ENCODE measurements at regions not wholly inside any gene's neighbourhood (a gene's known extent, or its start where the extent isn't known, plus 50 kb on each side); places are given as distances from the start of the nearest gene placed in this dataset.

DNA sequence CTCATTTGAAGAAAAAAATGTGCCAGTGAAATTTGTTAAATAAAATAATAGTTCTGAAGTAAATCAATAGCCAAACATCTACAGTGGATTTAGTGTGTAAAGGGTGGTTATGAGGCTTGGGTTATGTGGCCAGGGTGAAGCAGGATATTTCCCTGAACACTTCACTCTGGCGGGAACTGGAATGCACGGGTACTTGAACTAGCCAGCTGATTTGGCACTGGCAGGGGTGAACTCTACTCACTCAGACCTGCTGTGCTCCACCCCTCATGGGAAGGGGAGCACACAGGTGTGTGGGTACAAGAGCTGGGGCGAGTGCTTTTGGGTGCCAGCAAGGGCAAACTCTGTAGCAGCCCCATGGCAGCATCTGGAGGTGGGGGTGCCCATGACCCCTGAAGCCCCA lies 278.2 kb downstream of the CALCRL start:
- H3K27ac ChIP-seq (ENCODE audit: low read length), result no peak overlapping the region
- H3K36me3 ChIP-seq (ENCODE audit: control insufficient read depth in 2 of 2, insufficient read depth in 2 of 2, low read length in 2 of 2), result no peaks in the 10 kb centered on the region
- H3K27me3 ChIP-seq (ENCODE audit: control insufficient read depth in 1 of 2, insufficient read depth in 2 of 2, low read length in 2 of 2), result no peaks in the 10 kb centered on the region
- no peaks in the 10 kb centered on the region for H3K9me3 ChIP-seq (ENCODE audit: control insufficient read depth in 2 of 2, low read length in 2 of 2)
- H3K4me3 ChIP-seq (ENCODE audit: low read length in 2 of 2), result no peak overlapping the region
- H3K4me1 ChIP-seq (ENCODE audit: control insufficient read depth, insufficient read depth, low read length), result no peaks in the 10 kb centered on the region
- H3K9ac ChIP-seq (ENCODE audit: low read length in 2 of 2), result no peak overlapping the region

DNA sequence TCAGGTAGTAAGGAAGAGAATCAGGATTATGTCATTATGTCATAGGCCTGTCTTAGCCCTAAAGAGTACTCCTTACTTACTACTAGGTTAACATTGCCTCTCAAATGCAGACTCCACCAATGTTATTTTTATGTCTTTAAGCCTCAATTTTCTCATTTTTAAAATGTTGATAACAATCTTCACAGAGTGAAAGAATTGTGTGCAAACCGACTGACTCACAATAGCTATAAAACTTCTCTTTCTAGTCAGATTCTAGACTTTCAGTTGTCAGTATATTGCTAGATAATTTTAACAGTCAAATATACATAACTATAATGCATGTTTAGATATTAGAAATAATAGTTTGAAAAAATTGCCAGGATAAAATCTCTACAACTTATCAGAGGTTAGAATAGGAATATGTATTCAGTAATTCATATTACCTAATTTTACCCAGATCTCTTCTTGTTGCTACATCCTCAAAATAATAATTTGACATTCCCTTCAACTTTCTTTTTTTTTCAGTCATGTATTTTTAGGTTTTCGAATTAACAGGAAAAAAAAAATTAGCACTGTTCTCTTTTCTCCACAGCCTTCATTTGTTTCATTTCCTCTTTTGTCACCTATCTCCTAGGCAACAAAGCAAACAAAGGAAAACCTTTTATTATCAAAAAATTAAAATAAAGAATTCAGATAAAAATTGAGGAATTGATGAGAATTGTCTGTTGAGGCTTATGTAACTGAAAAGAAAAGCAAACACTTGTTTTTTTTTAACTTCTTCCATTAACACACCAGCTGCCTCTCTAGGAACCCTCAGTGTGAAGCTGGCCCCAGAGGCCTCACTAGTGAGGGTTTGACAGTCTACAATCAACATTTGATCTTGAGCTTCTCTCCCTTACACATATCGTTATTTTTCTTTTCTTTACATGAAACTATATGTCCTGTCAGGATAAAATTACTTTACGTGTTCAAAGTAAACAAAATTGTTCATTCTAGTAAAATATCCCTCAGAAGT lies 279.0 kb downstream of the CALCRL start:
- no peaks in the 10 kb centered on the region for H3K36me3 ChIP-seq (ENCODE audit: control insufficient read depth in 2 of 2, insufficient read depth in 2 of 2, low read length in 2 of 2)
- no peaks in the 10 kb centered on the region for H3K4me1 ChIP-seq (ENCODE audit: control insufficient read depth, insufficient read depth, low read length)
- H3K9ac ChIP-seq (ENCODE audit: low read length in 2 of 2), result no peak overlapping the region
- H3K27me3 ChIP-seq (ENCODE audit: control insufficient read depth in 1 of 2, insufficient read depth in 2 of 2, low read length in 2 of 2), result no peaks in the 10 kb centered on the region
- no peaks in the 10 kb centered on the region for H3K9me3 ChIP-seq (ENCODE audit: control insufficient read depth in 2 of 2, low read length in 2 of 2)
- H3K4me3 ChIP-seq (ENCODE audit: low read length in 2 of 2), result no peak overlapping the region
- no peak overlapping the region for H3K27ac ChIP-seq (ENCODE audit: low read length)

DNA sequence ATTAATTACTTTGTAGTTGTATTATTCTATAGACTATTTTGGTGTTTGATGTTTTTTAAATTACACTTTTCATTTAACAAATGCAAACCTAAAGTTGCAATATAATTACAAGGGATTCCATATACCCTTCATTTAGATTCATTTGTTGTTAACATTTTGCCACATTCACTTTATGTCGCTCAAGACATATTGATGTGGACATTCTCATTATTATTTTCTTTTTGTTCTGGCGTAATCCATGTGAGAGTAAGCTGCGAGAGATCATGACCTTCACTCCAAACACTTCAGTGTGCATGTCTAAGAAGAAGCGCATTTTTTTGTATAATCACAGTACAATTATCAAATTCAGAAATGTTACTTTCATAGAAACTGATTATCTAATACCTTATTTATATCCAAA lies 280.6 kb downstream of the CALCRL start:
- Histone ChIP-seq H3K9ac (ENCODE audit: low read length in 2 of 2) (no peak overlapping the region), H3K9me3 (ENCODE audit: control insufficient read depth in 2 of 2, low read length in 2 of 2) (no peaks in the 10 kb centered on the region), H3K27me3 (ENCODE audit: control insufficient read depth in 1 of 2, insufficient read depth in 2 of 2, low read length in 2 of 2) (no peaks in the 10 kb centered on the region), H3K36me3 (ENCODE audit: control insufficient read depth in 2 of 2, insufficient read depth in 2 of 2, low read length in 2 of 2) (no peaks in the 10 kb centered on the region), H3K4me3 (ENCODE audit: low read length in 2 of 2) (no peak overlapping the region), H3K27ac (ENCODE audit: low read length) (no peak overlapping the region), H3K4me1 (ENCODE audit: control insufficient read depth, insufficient read depth, low read length) (no peaks in the 10 kb centered on the region)

DNA sequence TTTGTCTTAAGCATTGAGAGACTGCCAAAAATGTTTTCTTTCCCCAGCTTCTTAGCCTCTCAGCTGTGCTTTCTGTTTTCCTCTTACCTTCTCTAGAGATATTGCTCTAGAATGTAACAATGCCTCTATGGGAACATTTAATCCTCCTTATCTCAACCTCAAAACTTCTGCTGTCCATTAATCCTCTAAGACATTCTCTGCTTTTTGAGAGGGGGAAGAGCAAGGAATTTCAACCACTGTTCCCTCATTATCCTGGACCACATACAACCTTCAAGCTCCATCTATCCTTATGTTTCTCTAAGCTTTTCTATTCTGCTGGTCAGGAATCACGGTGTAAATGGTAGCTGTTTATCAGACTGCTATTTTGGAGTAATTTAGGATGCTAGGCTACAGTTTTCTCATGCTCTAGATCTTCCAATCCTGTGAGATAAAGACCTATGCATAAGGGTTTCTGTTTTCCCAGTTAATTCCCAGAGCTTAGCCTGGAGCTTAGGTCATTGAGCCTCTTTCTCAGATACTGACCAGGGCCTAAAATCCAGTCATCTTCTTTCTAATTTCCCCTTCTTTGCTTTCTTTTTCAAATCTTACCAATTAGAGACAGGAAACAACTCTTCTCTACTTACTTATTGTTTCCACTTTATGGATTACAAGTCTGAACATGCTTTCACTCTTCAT lies 282.0 kb downstream of the CALCRL start:
- Histone ChIP-seq H3K4me3 (ENCODE audit: low read length in 2 of 2) (no peak overlapping the region), H3K36me3 (ENCODE audit: control insufficient read depth in 2 of 2, insufficient read depth in 2 of 2, low read length in 2 of 2) (no peaks in the 10 kb centered on the region), H3K27ac (ENCODE audit: low read length) (no peak overlapping the region), H3K9me3 (ENCODE audit: control insufficient read depth in 2 of 2, low read length in 2 of 2) (no peaks in the 10 kb centered on the region), H3K4me1 (ENCODE audit: control insufficient read depth, insufficient read depth, low read length) (no peaks in the 10 kb centered on the region), H3K9ac (ENCODE audit: low read length in 2 of 2) (no peak overlapping the region), H3K27me3 (ENCODE audit: control insufficient read depth in 1 of 2, insufficient read depth in 2 of 2, low read length in 2 of 2) (no peaks in the 10 kb centered on the region)

DNA sequence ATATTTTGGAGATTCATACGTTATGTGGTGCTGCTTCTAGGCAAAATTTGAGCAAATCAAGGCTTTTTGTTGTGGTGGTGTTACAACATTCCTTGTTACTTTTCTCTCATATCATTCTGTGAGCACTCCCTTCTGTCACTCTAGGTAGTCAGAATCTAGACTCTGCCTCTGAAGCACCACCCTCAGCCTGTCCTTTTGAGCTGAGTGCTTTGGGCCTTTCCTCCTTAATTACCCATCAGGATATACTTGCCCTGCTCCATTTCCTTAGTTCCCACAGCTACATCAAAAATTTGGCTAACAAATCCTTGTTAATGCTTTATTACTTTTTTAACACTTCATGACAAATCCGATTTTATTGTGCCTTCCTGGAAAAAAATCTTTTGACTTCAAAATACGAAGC lies 289.6 kb downstream of the CALCRL start:
- Histone ChIP-seq H3K4me3 (ENCODE audit: low read length in 2 of 2) (no peak overlapping the region), H3K27ac (ENCODE audit: low read length) (no peak overlapping the region), H3K9ac (ENCODE audit: low read length in 2 of 2) (no peak overlapping the region), H3K36me3 (ENCODE audit: control insufficient read depth in 2 of 2, insufficient read depth in 2 of 2, low read length in 2 of 2) (no peaks in the 10 kb centered on the region), H3K27me3 (ENCODE audit: control insufficient read depth in 1 of 2, insufficient read depth in 2 of 2, low read length in 2 of 2) (no peaks in the 10 kb centered on the region), H3K9me3 (ENCODE audit: control insufficient read depth in 2 of 2, low read length in 2 of 2) (peaks cover 0 to 5% of the 10 kb centered on the region in 2 donors), H3K4me1 (ENCODE audit: control insufficient read depth, insufficient read depth, low read length) (no peaks in the 10 kb centered on the region)

DNA sequence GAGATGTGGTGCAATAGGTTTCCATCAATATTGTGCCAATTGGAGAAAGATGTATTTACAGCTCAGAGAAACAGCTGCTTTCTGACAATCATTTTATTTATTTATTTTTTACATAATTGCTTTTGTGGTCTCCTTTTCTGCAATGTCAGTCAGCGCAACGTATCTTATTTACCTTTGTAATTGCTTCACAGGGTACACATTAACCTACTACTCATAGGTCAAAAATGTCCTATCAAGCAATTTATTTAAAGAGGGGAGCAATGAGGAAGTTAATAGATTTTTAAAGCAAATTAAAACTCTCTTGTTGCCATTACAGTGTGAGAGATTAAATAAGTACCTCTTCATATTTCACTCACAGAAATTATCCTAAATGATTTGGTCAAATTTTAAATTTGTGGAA lies 291.0 kb downstream of the CALCRL start:
- peaks cover 0 to 5% of the 10 kb centered on the region in 2 donors for H3K9me3 ChIP-seq (ENCODE audit: control insufficient read depth in 2 of 2, low read length in 2 of 2)
- H3K27ac ChIP-seq (ENCODE audit: low read length), result no peak overlapping the region
- no peak overlapping the region for H3K9ac ChIP-seq (ENCODE audit: low read length in 2 of 2)
- H3K4me3 ChIP-seq (ENCODE audit: low read length in 2 of 2), result no peak overlapping the region
- no peaks in the 10 kb centered on the region for H3K36me3 ChIP-seq (ENCODE audit: control insufficient read depth in 2 of 2, insufficient read depth in 2 of 2, low read length in 2 of 2)
- H3K4me1 ChIP-seq (ENCODE audit: control insufficient read depth, insufficient read depth, low read length), result no peaks in the 10 kb centered on the region
- no peaks in the 10 kb centered on the region for H3K27me3 ChIP-seq (ENCODE audit: control insufficient read depth in 1 of 2, insufficient read depth in 2 of 2, low read length in 2 of 2)

DNA sequence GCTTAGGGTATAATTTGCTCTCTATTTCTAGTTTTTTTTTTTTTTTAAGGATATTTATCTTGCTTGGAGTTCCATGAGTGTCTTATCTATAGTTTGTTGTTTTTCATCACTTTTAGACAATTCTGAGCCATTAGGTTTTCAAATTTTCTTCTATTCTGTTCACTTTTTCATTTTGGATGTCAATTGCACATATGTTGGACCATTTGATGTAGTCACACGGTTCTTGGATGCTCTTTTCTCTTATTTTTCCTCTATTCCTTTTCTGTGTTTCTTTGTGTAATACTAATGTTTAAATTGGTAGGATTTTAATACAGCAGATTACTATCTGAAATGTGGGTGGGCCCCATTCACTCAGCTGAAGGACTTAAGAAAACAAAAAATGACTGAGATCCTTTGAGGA lies 292.6 kb downstream of the CALCRL start:
- H3K4me3 ChIP-seq (ENCODE audit: low read length in 2 of 2), result no peak overlapping the region
- H3K27ac ChIP-seq (ENCODE audit: low read length), result no peak overlapping the region
- peaks cover 0 to 5% of the 10 kb centered on the region in 2 donors for H3K9me3 ChIP-seq (ENCODE audit: control insufficient read depth in 2 of 2, low read length in 2 of 2)
- no peaks in the 10 kb centered on the region for H3K4me1 ChIP-seq (ENCODE audit: control insufficient read depth, insufficient read depth, low read length)
- H3K36me3 ChIP-seq (ENCODE audit: control insufficient read depth in 2 of 2, insufficient read depth in 2 of 2, low read length in 2 of 2), result no peaks in the 10 kb centered on the region
- no peaks in the 10 kb centered on the region for H3K27me3 ChIP-seq (ENCODE audit: control insufficient read depth in 1 of 2, insufficient read depth in 2 of 2, low read length in 2 of 2)
- H3K9ac ChIP-seq (ENCODE audit: low read length in 2 of 2), result no peak overlapping the region

- no peaks in the 10 kb centered on the region for H3K36me3 ChIP-seq (ENCODE audit: control insufficient read depth in 2 of 2, insufficient read depth in 2 of 2, low read length in 2 of 2)
- H3K27me3 ChIP-seq (ENCODE audit: control insufficient read depth in 1 of 2, insufficient read depth in 2 of 2, low read length in 2 of 2), result no peaks in the 10 kb centered on the region
- no peak overlapping the region for H3K4me3 ChIP-seq (ENCODE audit: low read length in 2 of 2)
- no peak overlapping the region for H3K27ac ChIP-seq (ENCODE audit: low read length)
- H3K9me3 ChIP-seq (ENCODE audit: control insufficient read depth in 2 of 2, low read length in 2 of 2), result peaks cover 0 to 3% of the 10 kb centered on the region in 2 donors
- H3K9ac ChIP-seq (ENCODE audit: low read length in 2 of 2), result no peak overlapping the region
- H3K4me1 ChIP-seq (ENCODE audit: control insufficient read depth, insufficient read depth, low read length), result no peaks in the 10 kb centered on the region
Observed at GRCh38 chr2:187150670-187151069, 297.4 kb downstream of the CALCRL start.

DNA sequence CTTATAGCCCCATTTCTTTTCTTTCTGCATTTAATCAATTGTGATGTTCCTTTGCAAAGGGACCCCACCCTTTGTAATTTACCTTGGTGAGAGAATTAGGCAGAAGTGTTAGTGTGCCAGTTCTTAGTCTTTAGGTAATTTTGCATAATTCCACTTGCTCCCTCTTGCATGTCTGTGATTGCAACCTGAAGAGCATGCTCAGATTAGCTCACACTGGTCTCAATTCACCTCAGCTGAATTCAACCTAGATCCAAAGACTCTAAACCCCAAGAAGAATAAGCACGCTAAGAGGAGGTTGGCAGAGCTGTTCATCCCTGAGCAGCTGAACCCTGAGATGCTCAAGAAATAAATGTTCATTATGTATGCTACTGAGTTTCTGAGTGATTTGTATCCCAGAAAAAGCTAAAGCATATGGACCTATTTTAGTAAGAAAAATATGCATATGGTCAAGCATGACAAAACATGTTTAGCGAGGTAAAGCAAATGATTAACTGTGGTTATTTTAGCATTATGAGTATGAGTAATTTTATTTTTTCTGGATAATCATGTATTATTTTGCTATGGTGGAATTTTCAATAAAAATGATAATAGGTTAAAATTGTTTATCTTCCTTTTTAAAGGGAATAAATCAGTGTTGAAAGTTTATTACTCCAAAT lies 299.2 kb upstream of the ZSWIM2 start:
- no peak overlapping the region for H3K4me3 ChIP-seq (ENCODE audit: low read length in 2 of 2)

GRCh38 chr2:187143537-187143936 lies 294.6 kb upstream of the ZSWIM2 start:
- Histone ChIP-seq H3K9ac (ENCODE audit: low read length in 2 of 2) (no peak overlapping the region), H3K4me3 (ENCODE audit: low read length in 2 of 2) (no peak overlapping the region), H3K27ac (ENCODE audit: low read length) (no peak overlapping the region), H3K9me3 (ENCODE audit: control insufficient read depth in 2 of 2, low read length in 2 of 2) (peaks cover 0 to 4% of the 10 kb centered on the region in 2 donors), H3K36me3 (ENCODE audit: control insufficient read depth in 2 of 2, insufficient read depth in 2 of 2, low read length in 2 of 2) (no peaks in the 10 kb centered on the region), H3K4me1 (ENCODE audit: control insufficient read depth, insufficient read depth, low read length) (no peaks in the 10 kb centered on the region), H3K27me3 (ENCODE audit: control insufficient read depth in 1 of 2, insufficient read depth in 2 of 2, low read length in 2 of 2) (no peaks in the 10 kb centered on the region)

More for the DNA sequence above, 299.2 kb upstream of the ZSWIM2 start:
- Histone ChIP-seq H3K4me1 (ENCODE audit: control insufficient read depth, insufficient read depth, low read length) (no peaks in the 10 kb centered on the region), H3K36me3 (ENCODE audit: control insufficient read depth in 2 of 2, insufficient read depth in 2 of 2, low read length in 2 of 2) (no peaks in the 10 kb centered on the region), H3K27ac (ENCODE audit: low read length) (no peak overlapping the region), H3K27me3 (ENCODE audit: control insufficient read depth in 1 of 2, insufficient read depth in 2 of 2, low read length in 2 of 2) (no peaks in the 10 kb centered on the region), H3K9me3 (ENCODE audit: control insufficient read depth in 2 of 2, low read length in 2 of 2) (peaks cover 0 to 4% of the 10 kb centered on the region in 2 donors), H3K9ac (ENCODE audit: low read length in 2 of 2) (no peak overlapping the region)
